SK-N-SH treated with all-trans-retinoic acid at 6 μM for 48 hours (cell line): ENCODE measurements at regions not wholly inside any gene's neighbourhood (a gene's known extent, or its start where the extent isn't known, plus 50 kb on each side); places are given as distances from the start of the nearest gene placed in this dataset.

Experiments used
- ATAC-seq: fragments of 200-7000 bp; cut with Tn5 transposase; 3 replicates; pipeline ENCODE4 v1.9.1; 2020; ENCODE audit warnings: mild to moderate bottlenecking, moderate library complexity
- CREB5 ChIP-seq: fragments of 250-450 bp; sonication (Bioruptor Pico); IDR thresholded peaks from 2 replicates; pipeline ENCODE4 v1.5.1; 2020; ENCODE audit warnings: low read depth, mild to moderate bottlenecking, moderate library complexity
- ESRRG ChIP-seq: fragments of 250-450 bp; sonication (Bioruptor Pico); IDR thresholded peaks from 2 replicates; pipeline ENCODE4 v1.6.1; 2021; ENCODE audit warnings: mild to moderate bottlenecking
- GLIS3 ChIP-seq: fragments of 250-450 bp; sonication (Bioruptor Pico); IDR thresholded peaks from 2 replicates; pipeline ENCODE4 v1.5.0; 2020; ENCODE audit warnings: mild to moderate bottlenecking, moderate library complexity
- ISL1 ChIP-seq: fragments of 250-450 bp; sonication (Bioruptor Pico); IDR thresholded peaks from 2 replicates; pipeline ENCODE4 v2.1.2; 2022; ENCODE audit warnings: mild to moderate bottlenecking, moderate library complexity
- OSR1 ChIP-seq: fragments of 250-450 bp; sonication (Bioruptor Pico); IDR thresholded peaks from 2 replicates; pipeline ENCODE4 v1.8.0; 2022; ENCODE audit warnings: moderate library complexity, mild to moderate bottlenecking, inconsistent platforms
- PATZ1 ChIP-seq: fragments of 250-450 bp; sonication (Bioruptor Pico); IDR thresholded peaks from 2 replicates; pipeline ENCODE4 v1.8.0; 2020; ENCODE audit warnings: mild to moderate bottlenecking, moderate library complexity, borderline replicate concordance
- PPARA ChIP-seq: fragments of 250-450 bp; sonication (Bioruptor Pico); IDR thresholded peaks from 2 replicates; pipeline ENCODE4 v1.5.0; 2020; ENCODE audit warnings: mild to moderate bottlenecking, borderline replicate concordance
- RARB ChIP-seq: fragments of 250-450 bp; sonication (Bioruptor Pico); IDR thresholded peaks from 2 replicates; pipeline ENCODE4 v1.8.0; 2021; ENCODE audit warnings: mild to moderate bottlenecking, moderate library complexity
- SNAI2 ChIP-seq: fragments of 250-450 bp; sonication (Bioruptor Pico); IDR thresholded peaks from 2 replicates; pipeline ENCODE4 v1.5.0; 2020; ENCODE audit warnings: mild to moderate bottlenecking, moderate library complexity
- TCF4 ChIP-seq: fragments of 250-450 bp; sonication (Bioruptor Pico); IDR thresholded peaks from 2 replicates; pipeline ENCODE4 v1.8.0; 2021; ENCODE audit warnings: mild to moderate bottlenecking, moderate library complexity, borderline replicate concordance
- TOX ChIP-seq: fragments of 250-450 bp; sonication (Bioruptor Pico); IDR thresholded peaks from 2 replicates; pipeline ENCODE4 v1.8.0; 2021; ENCODE audit warnings: mild to moderate bottlenecking, moderate library complexity, borderline replicate concordance
- ZC3H10 ChIP-seq: fragments of 250-450 bp; sonication (Bioruptor Pico); IDR thresholded peaks from 2 replicates; pipeline ENCODE4 v1.5.1; 2021; ENCODE audit warnings: mild to moderate bottlenecking, moderate library complexity
- ZFP3 ChIP-seq: fragments of 250-450 bp; sonication (Bioruptor Pico); IDR thresholded peaks from 2 replicates; pipeline ENCODE4 v1.5.0; 2020; ENCODE audit warnings: mild to moderate bottlenecking, moderate library complexity
- ZNF565 ChIP-seq: fragments of 450-650 bp; formaldehyde crosslinking; conservative IDR thresholded peaks from 2 replicates; pipeline ENCODE4 v1.5.0; 2020; ENCODE audit warnings: low read depth, mild to moderate bottlenecking, moderate library complexity
- ZNF70 ChIP-seq: fragments of 450-650 bp; formaldehyde crosslinking; IDR thresholded peaks from 2 replicates; pipeline ENCODE4 v1.5.0; 2020; ENCODE audit warnings: mild to moderate bottlenecking, moderate library complexity
- ZNF8 ChIP-seq: fragments of 450-650 bp; formaldehyde crosslinking; IDR thresholded peaks from 2 replicates; pipeline ENCODE4 v1.5.0; 2020; ENCODE audit warnings: mild to moderate bottlenecking, moderate library complexity
- TF ChIP-seq, protein P1 (sequence below): fragments of 250-450 bp; sonication (Bioruptor Pico); IDR thresholded peaks from 2 replicates; pipeline ENCODE4 v1.5.1; 2021; ENCODE audit warnings: mild to moderate bottlenecking, moderate library complexity
- TF ChIP-seq, protein P2 (sequence below): fragments of 250-450 bp; sonication (Bioruptor Pico); IDR thresholded peaks from 2 replicates; pipeline ENCODE4 v1.5.0; 2020; ENCODE audit warnings: mild to moderate bottlenecking, moderate library complexity

DNA sequence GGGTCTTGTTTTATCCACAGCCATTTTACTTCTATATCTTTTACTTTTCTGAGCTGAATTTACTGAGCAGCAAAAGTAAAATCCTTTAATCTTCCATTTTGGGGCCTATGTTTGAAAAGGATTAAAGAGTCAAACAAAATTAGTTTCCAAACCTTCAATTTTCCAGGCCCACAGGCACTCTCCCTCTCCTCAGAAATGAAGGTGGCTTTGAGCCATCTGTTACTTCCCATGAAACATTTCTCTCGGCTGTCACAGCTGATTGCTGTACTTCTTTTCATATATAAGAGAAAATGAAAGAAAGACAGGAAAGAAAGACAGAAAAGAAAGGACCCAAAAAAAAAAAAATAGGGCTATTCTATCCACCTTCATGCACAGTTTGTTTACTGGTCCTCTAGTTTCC lies 194.9 kb downstream of the LACC1 start:
- TF ChIP-seq ZFP3 (CRISPR knock-in tag) (no peak), PATZ1 (no peak), ESRRG (CRISPR knock-in tag) (no peak), CREB5 (CRISPR knock-in tag) (no peak), PPARA (no peak), ISL1 (CRISPR knock-in tag) (no peak), ZNF70 (no peak), TCF4 (CRISPR knock-in tag) (no peak), OSR1 (CRISPR knock-in tag) (no peak), RARB (no peak), TOX (CRISPR knock-in tag) (no peak), ZNF565 (no peak), SNAI2 (no peak)
- TF ChIP-seq, protein P1, sequence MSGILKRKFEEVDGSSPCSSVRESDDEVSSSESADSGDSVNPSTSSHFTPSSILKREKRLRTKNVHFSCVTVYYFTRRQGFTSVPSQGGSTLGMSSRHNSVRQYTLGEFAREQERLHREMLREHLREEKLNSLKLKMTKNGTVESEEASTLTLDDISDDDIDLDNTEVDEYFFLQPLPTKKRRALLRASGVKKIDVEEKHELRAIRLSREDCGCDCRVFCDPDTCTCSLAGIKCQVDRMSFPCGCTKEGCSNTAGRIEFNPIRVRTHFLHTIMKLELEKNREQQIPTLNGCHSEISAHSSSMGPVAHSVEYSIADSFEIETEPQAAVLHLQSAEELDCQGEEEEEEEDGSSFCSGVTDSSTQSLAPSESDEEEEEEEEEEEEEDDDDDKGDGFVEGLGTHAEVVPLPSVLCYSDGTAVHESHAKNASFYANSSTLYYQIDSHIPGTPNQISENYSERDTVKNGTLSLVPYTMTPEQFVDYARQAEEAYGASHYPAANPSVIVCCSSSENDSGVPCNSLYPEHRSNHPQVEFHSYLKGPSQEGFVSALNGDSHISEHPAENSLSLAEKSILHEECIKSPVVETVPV (CRISPR knock-in tag): no peak
- TF ChIP-seq, protein P2, sequence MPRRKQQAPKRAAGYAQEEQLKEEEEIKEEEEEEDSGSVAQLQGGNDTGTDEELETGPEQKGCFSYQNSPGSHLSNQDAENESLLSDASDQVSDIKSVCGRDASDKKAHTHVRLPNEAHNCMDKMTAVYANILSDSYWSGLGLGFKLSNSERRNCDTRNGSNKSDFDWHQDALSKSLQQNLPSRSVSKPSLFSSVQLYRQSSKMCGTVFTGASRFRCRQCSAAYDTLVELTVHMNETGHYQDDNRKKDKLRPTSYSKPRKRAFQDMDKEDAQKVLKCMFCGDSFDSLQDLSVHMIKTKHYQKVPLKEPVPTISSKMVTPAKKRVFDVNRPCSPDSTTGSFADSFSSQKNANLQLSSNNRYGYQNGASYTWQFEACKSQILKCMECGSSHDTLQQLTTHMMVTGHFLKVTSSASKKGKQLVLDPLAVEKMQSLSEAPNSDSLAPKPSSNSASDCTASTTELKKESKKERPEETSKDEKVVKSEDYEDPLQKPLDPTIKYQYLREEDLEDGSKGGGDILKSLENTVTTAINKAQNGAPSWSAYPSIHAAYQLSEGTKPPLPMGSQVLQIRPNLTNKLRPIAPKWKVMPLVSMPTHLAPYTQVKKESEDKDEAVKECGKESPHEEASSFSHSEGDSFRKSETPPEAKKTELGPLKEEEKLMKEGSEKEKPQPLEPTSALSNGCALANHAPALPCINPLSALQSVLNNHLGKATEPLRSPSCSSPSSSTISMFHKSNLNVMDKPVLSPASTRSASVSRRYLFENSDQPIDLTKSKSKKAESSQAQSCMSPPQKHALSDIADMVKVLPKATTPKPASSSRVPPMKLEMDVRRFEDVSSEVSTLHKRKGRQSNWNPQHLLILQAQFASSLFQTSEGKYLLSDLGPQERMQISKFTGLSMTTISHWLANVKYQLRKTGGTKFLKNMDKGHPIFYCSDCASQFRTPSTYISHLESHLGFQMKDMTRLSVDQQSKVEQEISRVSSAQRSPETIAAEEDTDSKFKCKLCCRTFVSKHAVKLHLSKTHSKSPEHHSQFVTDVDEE (CRISPR knock-in tag): no peak
- no peak for ATAC-seq

DNA sequence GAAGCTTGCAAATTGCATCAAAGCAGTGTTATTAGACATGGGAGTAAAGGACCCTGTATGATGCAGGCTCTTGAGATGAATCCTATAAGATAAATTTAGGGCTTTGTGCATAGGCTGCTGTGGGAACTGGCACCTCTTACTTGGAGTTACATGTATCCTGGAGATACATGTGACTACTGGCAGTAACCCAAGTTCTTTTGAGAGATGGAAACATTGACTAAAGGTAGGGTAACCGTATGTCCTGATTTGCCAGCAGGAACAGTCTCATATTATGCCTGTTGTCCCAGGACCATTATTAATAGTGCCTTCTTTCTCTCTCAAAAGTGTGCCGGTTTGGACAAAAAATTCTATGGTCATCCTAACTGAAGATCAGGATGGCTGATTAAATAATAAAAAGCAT lies 195.4 kb downstream of the LACC1 start:
- TF ChIP-seq ZFP3 (CRISPR knock-in tag): no peak
- TF ChIP-seq, protein P2 (CRISPR knock-in tag): no peak
- ATAC-seq: no peak

- no peak for TF ChIP-seq PPARA
- no peak for TF ChIP-seq TCF4 (CRISPR knock-in tag)
- TF ChIP-seq ZNF70: no peak
- TF ChIP-seq ESRRG (CRISPR knock-in tag): no peak
- no peak for TF ChIP-seq ZC3H10 (CRISPR knock-in tag)
- TF ChIP-seq PATZ1: no peak
- TF ChIP-seq GLIS3: no peak
- TF ChIP-seq ZNF8 (CRISPR knock-in tag): no peak
- no peak for TF ChIP-seq ZFP3 (CRISPR knock-in tag)
- no peak for TF ChIP-seq RARB
- TF ChIP-seq, all 23 proteins: peak for 0
- ATAC-seq: no peak
These were observed 199.2 kb downstream of the LACC1 start for GRCh38 chr13:44078806-44079376.
